HUES64 (cell line): ENCODE measurements at regions not wholly inside any gene's neighbourhood (a gene's known extent, or its start where the extent isn't known, plus 50 kb on each side); places are given as distances from the start of the nearest gene placed in this dataset.

Source experiments
- H3K27ac ChIP-seq: 2 replicates; pipeline ENCODE4 v1.7.0; 2013; ENCODE audit warnings: low read depth, low read length, inconsistent platforms
- H3K27me3 ChIP-seq: 2 replicates; pipeline ENCODE4 v1.6.1; 2013; ENCODE audit warnings: mild to moderate bottlenecking, low read length; ENCODE audit not compliant: insufficient read depth
- H3K36me3 ChIP-seq: 2 replicates; pipeline ENCODE4 v1.6.1; 2013; ENCODE audit warnings: mild to moderate bottlenecking, low read length; ENCODE audit not compliant: insufficient read depth
- H3K4me1 ChIP-seq: 2 replicates; pipeline ENCODE4 v1.6.1; 2013; ENCODE audit warnings: mild to moderate bottlenecking, low read length, moderate library complexity; ENCODE audit not compliant: insufficient read depth
- H3K4me3 ChIP-seq: 2 replicates; pipeline ENCODE4 v1.5.1; 2013; ENCODE audit warnings: mild to moderate bottlenecking, low read length, moderate library complexity
- H3K9ac ChIP-seq: 2 replicates; pipeline ENCODE4 v1.6.1; 2013; ENCODE audit warnings: mild to moderate bottlenecking, low read depth, low read length
- H3K9me3 ChIP-seq: 2 replicates; pipeline ENCODE4 v1.6.1; 2013; ENCODE audit warnings: low read depth, low read length; ENCODE audit not compliant: insufficient read depth
- WGBS: fragments of 150-250, 120-280 bp; methylation state at CpG from one replicate; pipeline ENCODE4 v1.1.7; 2013; ENCODE audit warnings: missing lambda C conversion rate; 5-methylcytosine and 5-hydroxymethylcytosine counted together

DNA sequence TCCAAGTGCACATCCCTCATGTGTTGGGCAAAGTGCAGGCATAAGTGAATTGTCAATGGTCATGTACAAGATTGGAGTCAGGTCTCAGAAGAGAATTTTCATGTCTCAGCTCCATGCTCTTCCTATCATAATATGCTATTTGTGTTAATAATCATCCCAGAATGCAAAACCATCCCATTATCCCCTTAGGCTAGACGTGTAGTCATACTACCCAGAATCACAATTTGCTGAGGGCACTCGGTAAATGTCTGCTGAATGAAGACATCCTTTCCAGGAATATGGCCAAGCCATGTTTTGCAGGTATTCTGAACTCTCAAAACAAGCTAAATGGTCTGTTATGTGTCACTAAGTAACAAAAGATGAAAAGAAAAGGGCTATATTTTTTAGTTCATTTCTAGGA is 263.8 kb downstream of the RAD51AP2 start:
- H3K27me3 ChIP-seq = no peaks in the 10 kb centered on the region
- WGBS = 98% methylated on average over 2 of the region's 2 CpGs

DNA sequence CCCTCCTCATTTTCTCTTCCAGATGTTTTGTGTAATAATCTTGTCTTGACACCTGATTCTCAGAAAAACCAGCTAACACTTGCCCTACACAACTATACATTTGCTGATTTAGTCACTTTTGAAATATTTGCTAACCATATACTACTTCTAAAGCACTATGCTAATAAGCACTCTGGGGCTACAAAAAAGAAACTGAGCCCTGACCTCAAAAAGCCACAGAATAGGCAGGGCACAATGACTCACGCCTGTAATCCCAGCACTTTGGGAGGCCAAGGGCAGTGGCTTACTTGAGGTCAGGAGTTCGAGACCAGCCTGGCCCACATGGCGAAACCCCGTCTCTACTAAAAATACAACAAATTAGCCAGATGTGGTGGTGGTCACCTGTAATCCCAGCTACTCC is 266.0 kb downstream of the RAD51AP2 start:
- no peaks in the 10 kb centered on the region for H3K36me3 ChIP-seq
- no peak overlapping the region for H3K4me3 ChIP-seq
- H3K9ac ChIP-seq = no peak overlapping the region
- no peaks in the 10 kb centered on the region for H3K9me3 ChIP-seq
- no peaks in the 10 kb centered on the region for H3K4me1 ChIP-seq
- WGBS = 96% methylated on average over 4 of the region's 4 CpGs
- no peaks in the 10 kb centered on the region for H3K27me3 ChIP-seq
- H3K27ac ChIP-seq = no peak overlapping the region

More for the DNA sequence above, 263.8 kb downstream of the RAD51AP2 start:
- H3K4me1 ChIP-seq = no peaks in the 10 kb centered on the region
- H3K36me3 ChIP-seq = no peaks in the 10 kb centered on the region
- no peaks in the 10 kb centered on the region for H3K9me3 ChIP-seq
- no peak overlapping the region for H3K9ac ChIP-seq
- no peak overlapping the region for H3K4me3 ChIP-seq
- no peak overlapping the region for H3K27ac ChIP-seq

DNA sequence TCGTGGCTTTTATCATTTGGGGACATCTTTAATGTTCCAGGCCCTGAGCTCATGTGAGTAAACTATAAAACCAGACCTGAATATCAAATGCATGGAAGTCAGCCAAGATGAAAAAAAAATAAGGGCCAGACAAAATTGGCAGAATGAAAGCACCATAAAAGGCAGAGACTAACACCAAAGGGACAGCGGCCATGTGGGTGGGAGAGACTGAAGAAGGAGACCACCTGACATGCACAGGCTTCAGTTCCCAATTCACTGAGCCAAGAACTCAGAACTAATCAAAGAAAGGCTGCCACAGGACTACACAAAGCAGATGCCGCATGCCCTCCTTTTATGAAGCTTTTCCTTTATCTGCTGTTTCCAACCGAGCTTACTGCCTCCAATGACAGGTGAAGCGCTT is 267.1 kb downstream of the RAD51AP2 start:
- WGBS = 95% methylated on average over 5 of the region's 5 CpGs
- no peaks in the 10 kb centered on the region for H3K9me3 ChIP-seq
- H3K4me1 ChIP-seq = no peaks in the 10 kb centered on the region; the same call in 1 of the 2 replicates
- no peak overlapping the region for H3K27ac ChIP-seq
- no peak overlapping the region for H3K9ac ChIP-seq
- no peaks in the 10 kb centered on the region for H3K27me3 ChIP-seq
- H3K36me3 ChIP-seq = no peaks in the 10 kb centered on the region
- no peak overlapping the region for H3K4me3 ChIP-seq

DNA sequence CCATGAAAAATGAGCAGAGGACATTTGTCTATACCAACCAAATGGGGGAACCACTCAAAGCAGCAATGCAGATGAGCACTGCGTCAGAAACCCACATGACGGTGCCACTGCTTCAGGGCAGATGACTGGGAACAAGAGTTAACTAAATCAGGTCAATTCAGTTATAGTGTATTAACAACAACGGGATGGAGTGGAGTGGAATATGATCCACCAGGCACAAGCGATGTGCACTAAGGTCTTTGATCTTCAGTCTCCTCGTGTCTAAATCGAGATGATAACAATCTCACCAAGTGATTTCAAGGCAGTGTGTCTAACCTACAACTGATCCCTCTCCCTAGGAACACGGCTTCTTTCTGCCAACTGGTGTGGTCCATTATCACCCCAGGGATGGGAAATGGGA is 269.0 kb downstream of the RAD51AP2 start:
- H3K27me3 ChIP-seq = no peaks in the 10 kb centered on the region
- H3K27ac ChIP-seq = no peak overlapping the region
- no peaks in the 10 kb centered on the region; the same call in 1 of the 2 replicates for H3K4me1 ChIP-seq
- WGBS = 96% methylated on average over 7 of the region's 7 CpGs
- no peak overlapping the region for H3K9ac ChIP-seq
- H3K9me3 ChIP-seq = no peaks in the 10 kb centered on the region
- H3K36me3 ChIP-seq = no peaks in the 10 kb centered on the region
- no peak overlapping the region for H3K4me3 ChIP-seq

DNA sequence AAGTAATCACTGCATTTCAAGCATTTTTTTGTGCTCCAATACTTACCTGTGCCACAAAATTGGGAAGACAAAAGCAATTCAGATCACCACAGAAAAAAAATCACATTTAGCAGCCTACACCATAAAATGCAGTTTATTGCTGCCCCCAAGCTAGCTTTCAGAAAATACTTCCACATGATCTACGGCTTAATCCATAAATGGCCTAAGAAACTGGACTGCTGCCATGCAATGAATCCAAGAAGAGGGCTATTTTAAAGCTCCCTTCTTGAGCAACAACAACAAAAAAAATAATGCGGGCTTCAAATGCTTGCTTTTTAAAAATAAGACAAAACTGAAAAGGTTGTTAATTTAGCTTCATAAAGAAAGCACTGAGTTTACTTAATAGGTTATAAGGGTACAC is 272.3 kb downstream of the RAD51AP2 start:
- Histone ChIP-seq H3K9ac (no peak overlapping the region), H3K27ac (no peak overlapping the region), H3K36me3 (no peaks in the 10 kb centered on the region), H3K4me3 (no peak overlapping the region), H3K9me3 (no peaks in the 10 kb centered on the region), H3K27me3 (no peaks in the 10 kb centered on the region), H3K4me1 (no peaks in the 10 kb centered on the region; the same call in 1 of the 2 replicates)
- 95% methylated on average over 2 of the region's 2 CpGs for WGBS

DNA sequence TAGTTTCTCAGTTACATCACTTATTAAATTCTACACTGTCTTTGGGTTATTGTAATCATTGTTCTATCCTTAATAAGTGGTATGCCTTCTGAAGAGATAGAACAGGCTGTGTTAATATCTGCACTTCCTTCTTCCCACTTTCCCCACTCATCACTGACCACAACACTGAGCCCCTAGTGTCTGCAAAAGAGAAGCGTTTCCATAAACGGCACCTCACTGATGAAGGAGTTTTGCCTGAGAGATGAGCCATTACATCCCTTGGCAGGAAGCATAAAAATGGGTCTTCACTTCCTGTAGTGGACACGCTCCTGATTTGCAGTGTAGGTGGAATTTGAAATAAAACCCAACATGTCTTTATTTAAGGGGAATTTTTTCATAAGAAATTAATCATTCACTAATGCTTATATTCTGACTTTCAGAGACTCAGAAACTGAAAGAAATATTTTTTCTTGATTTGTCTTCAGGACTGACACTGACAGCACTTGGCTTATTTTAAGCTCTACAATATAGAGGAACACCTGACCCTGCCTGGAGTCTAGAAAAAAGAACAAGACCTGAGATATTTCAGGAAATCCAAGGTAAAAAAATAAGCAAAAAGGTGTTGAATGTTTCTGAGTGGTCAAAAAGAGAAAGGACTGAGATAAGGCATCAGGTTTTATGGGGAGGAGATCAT is 275.3 kb downstream of the RAD51AP2 start:
- 93% methylated on average over 2 of the region's 3 CpGs for WGBS

DNA sequence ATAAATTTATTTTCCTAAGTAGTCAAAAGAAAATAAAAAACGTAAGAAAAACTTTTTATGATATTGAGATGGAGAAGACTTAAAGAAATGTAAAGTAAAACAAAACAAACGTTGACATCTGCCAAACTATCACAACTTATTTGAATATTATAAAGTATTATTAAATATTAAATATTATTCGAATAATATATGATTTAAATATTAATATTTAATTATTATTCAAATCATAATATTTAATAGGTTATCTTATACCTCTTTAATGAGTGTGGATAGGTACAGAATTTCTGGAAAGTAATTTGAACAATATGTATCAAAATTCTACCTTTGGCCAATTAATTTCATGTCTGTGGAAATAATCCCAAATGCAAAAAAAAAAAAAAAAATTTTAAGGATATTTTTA is 278.7 kb downstream of the RAD51AP2 start:
- H3K9ac ChIP-seq = no peak overlapping the region
- WGBS = no CpG with 5 or more reads among the region's 3 CpGs
- H3K4me3 ChIP-seq = no peak overlapping the region

More for the DNA sequence above, 275.3 kb downstream of the RAD51AP2 start:
- no peak overlapping the region for H3K27ac ChIP-seq
- H3K4me1 ChIP-seq = no peaks in the 10 kb centered on the region; the same call in 1 of the 2 replicates
- H3K9me3 ChIP-seq = no peaks in the 10 kb centered on the region
- H3K4me3 ChIP-seq = no peak overlapping the region
- H3K36me3 ChIP-seq = no peaks in the 10 kb centered on the region
- no peak overlapping the region for H3K9ac ChIP-seq
- no peaks in the 10 kb centered on the region for H3K27me3 ChIP-seq

GRCh38 chr2:17235167-17235566 is 283.1 kb downstream of the RAD51AP2 start:
- H3K9me3 ChIP-seq = no peaks in the 10 kb centered on the region
- no peaks in the 10 kb centered on the region for H3K36me3 ChIP-seq
- H3K9ac ChIP-seq = no peak overlapping the region
- H3K4me1 ChIP-seq = no peaks in the 10 kb centered on the region
- H3K4me3 ChIP-seq = no peak overlapping the region
- WGBS = 100% methylated on average over 1 of the region's 1 CpG
- H3K27me3 ChIP-seq = no peaks in the 10 kb centered on the region
- H3K27ac ChIP-seq = no peak overlapping the region

More for the DNA sequence above, 278.7 kb downstream of the RAD51AP2 start:
- Histone ChIP-seq H3K36me3 (no peaks in the 10 kb centered on the region), H3K4me1 (no peaks in the 10 kb centered on the region), H3K9me3 (no peaks in the 10 kb centered on the region), H3K27ac (no peak overlapping the region), H3K27me3 (no peaks in the 10 kb centered on the region)

DNA sequence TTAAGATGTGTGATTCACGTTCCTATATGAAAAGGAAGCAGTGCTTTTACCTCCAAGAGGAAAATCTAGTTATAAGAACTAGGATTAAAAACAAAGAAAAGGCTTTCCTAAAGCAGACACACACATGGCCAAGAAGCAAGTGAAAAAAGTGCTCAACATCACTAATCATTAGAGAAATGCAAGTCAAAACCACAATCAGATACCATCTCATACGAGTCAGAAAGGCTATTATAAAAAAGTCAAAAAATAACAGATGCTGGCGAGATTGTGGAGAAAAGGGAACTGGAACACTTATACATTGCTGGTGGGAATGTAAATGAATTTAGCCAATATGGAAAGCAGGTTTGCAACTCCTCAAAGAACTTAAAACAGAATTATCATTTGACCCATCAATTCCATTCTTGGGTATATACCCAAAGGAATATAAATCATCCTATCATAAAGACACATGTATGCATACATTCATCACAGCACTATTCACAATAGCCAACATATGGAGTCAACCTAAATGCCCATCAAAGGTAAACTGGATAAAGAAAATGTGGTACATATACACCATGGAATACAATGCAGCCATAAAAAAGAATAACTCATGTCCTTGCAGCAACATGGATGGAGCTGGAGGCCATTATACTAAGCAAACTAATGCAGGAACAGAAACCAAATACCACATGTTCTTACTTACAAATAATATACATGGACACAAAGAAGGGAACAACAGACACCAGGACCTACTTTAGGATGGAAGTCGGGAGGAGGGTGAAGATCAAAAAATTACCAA is 285.3 kb downstream of the RAD51AP2 start:
- H3K27ac ChIP-seq = no peak overlapping the region
- no peak overlapping the region for H3K4me3 ChIP-seq
- no peak overlapping the region for H3K9ac ChIP-seq
- H3K4me1 ChIP-seq = no peaks in the 10 kb centered on the region
- no peaks in the 10 kb centered on the region for H3K27me3 ChIP-seq
- H3K9me3 ChIP-seq = no peaks in the 10 kb centered on the region
- no peaks in the 10 kb centered on the region for H3K36me3 ChIP-seq
- WGBS = 93% methylated on average over 2 of the region's 4 CpGs

GRCh38 chr2:17231394-17231965 is 286.8 kb downstream of the RAD51AP2 start:
- Histone ChIP-seq H3K4me3 (no peak overlapping the region), H3K27me3 (no peaks in the 10 kb centered on the region), H3K4me1 (no peaks in the 10 kb centered on the region), H3K27ac (no peak overlapping the region), H3K9ac (no peak overlapping the region), H3K9me3 (no peaks in the 10 kb centered on the region), H3K36me3 (no peaks in the 10 kb centered on the region)
- WGBS = 90% methylated on average over 4 of the region's 5 CpGs

- 100% methylated on average over 1 of the region's 1 CpG for WGBS
- H3K9me3 ChIP-seq = no peaks in the 10 kb centered on the region
- no peaks in the 10 kb centered on the region for H3K36me3 ChIP-seq
- H3K4me3 ChIP-seq = no peak overlapping the region
- 0 out of 2 replicates have a peak, but pooled peaks cover 4% of the 10 kb centered on the region for H3K4me1 ChIP-seq
- no peak overlapping the region for H3K9ac ChIP-seq
- no peaks in the 10 kb centered on the region for H3K27me3 ChIP-seq
- no peak overlapping the region for H3K27ac ChIP-seq
Observed at GRCh38 chr2:17229414-17229813, 288.8 kb downstream of the RAD51AP2 start.
